GM23338 (cell line): ENCODE measurements at regions not wholly inside any gene's neighbourhood (a gene's known extent, or its start where the extent isn't known, plus 50 kb on each side); places are given as distances from the start of the nearest gene placed in this dataset.

Experiments
- ATAC-seq: fragments of 200-7000 bp; cut with Tn5 transposase; 3 replicates; pipeline ENCODE4 v1.9.1; 2020
- DNase-seq: peaks from one replicate; pipeline ENCODE4 v3.0.0-alpha.2; 2015; ENCODE audit warnings: low spot score
- H2AFZ ChIP-seq: fragments of 200-600 bp; sonication (generic); 2 replicates; pipeline ENCODE4 v1.8.0; 2016; ENCODE audit warnings: antibody characterized with exemption, mild to moderate bottlenecking, moderate library complexity
- H3F3A ChIP-seq: fragments of 200-600 bp; sonication (generic); replicated peaks from 2 replicates; pipeline ENCODE4 v1.8.0; 2017; ENCODE audit warnings: antibody characterized with exemption, mixed run types, low read depth
- H3K27ac ChIP-seq: fragments of 200-600 bp; sonication (generic); 2 replicates; pipeline ENCODE4 v1.6.1; 2016; ENCODE audit warnings: low read depth
- H3K27me3 ChIP-seq: fragments of 200-600 bp; sonication (generic); 2 replicates; pipeline ENCODE4 v1.8.0; 2016; ENCODE audit warnings: mild to moderate bottlenecking, mixed run types, moderate library complexity; ENCODE audit not compliant: insufficient read depth
- H3K36me3 ChIP-seq: fragments of 200-600 bp; sonication (generic); 2 replicates; pipeline ENCODE4 v1.8.0; 2016; ENCODE audit warnings: mild to moderate bottlenecking; ENCODE audit not compliant: insufficient read depth
- H3K4me1 ChIP-seq: fragments of 200-600 bp; sonication (generic); 2 replicates; pipeline ENCODE4 v1.8.0; 2016; ENCODE audit warnings: mild to moderate bottlenecking, moderate library complexity; ENCODE audit not compliant: insufficient read depth
- H3K4me2 ChIP-seq: fragments of 200-600 bp; sonication (generic); 2 replicates; pipeline ENCODE4 v1.7.1; 2017; ENCODE audit warnings: mixed run types
- H3K4me3 ChIP-seq: fragments of 200-600 bp; sonication (generic); 2 replicates; pipeline ENCODE4 v1.6.1; 2016; ENCODE audit warnings: mixed run types
- H3K79me2 ChIP-seq: fragments of 200-600 bp; sonication (generic); replicated peaks from 2 replicates; pipeline ENCODE4 v1.8.0; 2017; ENCODE audit warnings: mild to moderate bottlenecking; ENCODE audit not compliant: insufficient read depth
- H3K9me2 ChIP-seq: fragments of 200-600 bp; sonication (generic); 2 replicates; pipeline ENCODE4 v1.8.0; 2017; ENCODE audit not compliant: insufficient read depth
- H4K20me1 ChIP-seq: fragments of 200-600 bp; sonication (generic); replicated peaks from 2 replicates; pipeline ENCODE4 v1.8.0; 2017; ENCODE audit warnings: mild to moderate bottlenecking; ENCODE audit not compliant: insufficient read depth
- H3K27ac Mint-ChIP-seq: 2 replicates; pipeline ENCODE4 v1.8.0; 2020; ENCODE audit warnings: inconsistent platforms, mild to moderate bottlenecking, moderate library complexity, mixed read lengths
- H3K27me3 Mint-ChIP-seq: 3 replicates; pipeline ENCODE4 v1.8.0; 2022; ENCODE audit warnings: low read depth, mild to moderate bottlenecking, moderate library complexity, mixed read lengths, inconsistent platforms; ENCODE audit not compliant: insufficient read depth, poor library complexity
- H3K36me3 Mint-ChIP-seq: 3 replicates; pipeline ENCODE4 v1.8.0; 2021; ENCODE audit warnings: low read depth, mild to moderate bottlenecking, inconsistent platforms, moderate library complexity, mixed read lengths
- H3K4me1 Mint-ChIP-seq: 3 replicates; pipeline ENCODE4 v1.8.0; 2020; ENCODE audit warnings: mild to moderate bottlenecking, inconsistent platforms, mixed read lengths
- H3K4me3 Mint-ChIP-seq: 3 replicates; pipeline ENCODE4 v1.8.0; 2021; ENCODE audit warnings: moderate library complexity, mild to moderate bottlenecking, inconsistent platforms, mixed read lengths
- H3K9me3 Mint-ChIP-seq: 3 replicates; pipeline ENCODE4 v1.8.0; 2020; ENCODE audit warnings: moderate library complexity, mild to moderate bottlenecking, inconsistent platforms, mixed read lengths
- CTCF ChIP-seq, 2 experiments: fragments of 200-600 bp in 1 of 2; sonication (generic) in 1 of 2; conservative IDR thresholded peaks; 2 replicates each; pipeline versions ENCODE4 v1.5.1 to v1.6.1; 2016 to 2017; ENCODE audit warnings: antibody characterized with exemption in 2 of 2, low read depth in 2 of 2, mild to moderate bottlenecking in 2 of 2, moderate library complexity in 1 of 2
- EZH2phosphoT487 ChIP-seq: fragments of 200-600 bp; sonication (generic); IDR thresholded peaks from one replicate; pipeline ENCODE4 v1.8.1; 2018; ENCODE audit warnings: antibody characterized with exemption; ENCODE audit not compliant: unreplicated experiment
- JUNB ChIP-seq: IDR thresholded peaks from one replicate; pipeline ENCODE4 v1.6.1; 2016; ENCODE audit warnings: antibody characterized with exemption; ENCODE audit not compliant: unreplicated experiment
- NANOG ChIP-seq: IDR thresholded peaks from 2 replicates; pipeline ENCODE4 v1.6.1; 2016; ENCODE audit warnings: antibody characterized with exemption, borderline replicate concordance
- ZNF114 ChIP-seq: fragments of 250-450 bp; sonication (Bioruptor Pico); IDR thresholded peaks from 2 replicates; pipeline ENCODE4 v1.5.0; 2020; ENCODE audit warnings: mild to moderate bottlenecking, moderate library complexity
- TF ChIP-seq, protein P1 (sequence below): IDR thresholded peaks from one replicate; pipeline ENCODE4 v1.6.1; 2018; ENCODE audit warnings: antibody characterized with exemption; ENCODE audit not compliant: unreplicated experiment

DNA sequence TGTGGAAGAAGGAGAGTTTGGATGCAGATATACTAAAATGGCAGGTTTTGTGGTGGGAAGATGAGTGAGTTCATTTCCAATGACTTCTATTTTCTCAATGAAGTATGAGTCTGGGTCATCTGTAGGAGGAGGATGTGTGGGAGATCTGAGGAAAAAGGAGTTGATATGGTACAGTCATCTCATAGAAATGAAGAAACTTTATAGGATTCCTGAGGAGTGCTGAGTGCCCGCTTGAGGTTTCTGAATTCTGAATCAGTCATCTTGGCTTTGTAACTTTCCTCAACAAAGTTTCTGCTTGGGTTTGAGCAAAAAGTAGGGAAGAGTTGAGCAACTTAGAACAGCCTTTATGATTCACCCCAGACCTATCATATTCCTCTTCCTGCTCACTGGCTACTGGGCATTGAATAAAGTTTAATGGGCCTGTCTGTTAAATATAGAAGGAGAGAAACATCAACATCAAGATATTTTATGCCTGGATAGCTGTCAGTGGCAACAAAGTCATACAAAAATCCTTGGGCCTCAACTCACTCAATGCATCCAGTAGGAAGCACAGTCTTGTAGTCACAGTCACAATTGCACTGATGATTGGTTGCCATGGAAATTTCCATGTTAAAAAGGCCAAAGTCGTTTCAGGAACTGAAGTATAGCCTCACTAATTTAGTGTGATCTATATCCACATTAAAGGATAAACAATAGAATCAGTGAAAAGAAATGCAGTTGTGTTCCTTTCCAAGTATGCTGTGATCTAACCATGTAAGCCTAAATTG, 284.7 kb downstream of the DUSP6 start:
- Histone ChIP-seq H3K9me2 (peaks cover 8% of the 10 kb centered on the region; the same call in 1 of the 2 replicates), H4K20me1 (no peaks in the 10 kb centered on the region), H3K27me3 (no peaks in the 10 kb centered on the region), H3F3A (no peaks in the 10 kb centered on the region), H3K79me2 (no peaks in the 10 kb centered on the region), H2AFZ (no peak overlapping the region), H3K36me3 (no peaks in the 10 kb centered on the region), H3K4me1 (peaks cover 13% of the 10 kb centered on the region; the same call in 1 of the 2 replicates), H3K27ac (no peak overlapping the region), H3K4me2 (no peak overlapping the region), H3K4me3 (no peak overlapping the region)
- Mint-ChIP-seq H3K27me3 (no peaks in the 10 kb centered on the region), H3K36me3 (no peaks in the 10 kb centered on the region), H3K4me3 (no peak overlapping the region), H3K9me3 (no peaks in the 10 kb centered on the region), H3K27ac (no peak overlapping the region), H3K4me1 (peaks cover 6% of the 10 kb centered on the region)
- ATAC-seq, result no peak
- TF ChIP-seq EZH2phosphoT487 (no peak), CTCF (conservative IDR thresholded peaks at IDR 0.05; ENCODE audit: low read depth in 2 of 2) (no peak), NANOG (no peak), JUNB (no peak)
- TF ChIP-seq, protein P1, sequence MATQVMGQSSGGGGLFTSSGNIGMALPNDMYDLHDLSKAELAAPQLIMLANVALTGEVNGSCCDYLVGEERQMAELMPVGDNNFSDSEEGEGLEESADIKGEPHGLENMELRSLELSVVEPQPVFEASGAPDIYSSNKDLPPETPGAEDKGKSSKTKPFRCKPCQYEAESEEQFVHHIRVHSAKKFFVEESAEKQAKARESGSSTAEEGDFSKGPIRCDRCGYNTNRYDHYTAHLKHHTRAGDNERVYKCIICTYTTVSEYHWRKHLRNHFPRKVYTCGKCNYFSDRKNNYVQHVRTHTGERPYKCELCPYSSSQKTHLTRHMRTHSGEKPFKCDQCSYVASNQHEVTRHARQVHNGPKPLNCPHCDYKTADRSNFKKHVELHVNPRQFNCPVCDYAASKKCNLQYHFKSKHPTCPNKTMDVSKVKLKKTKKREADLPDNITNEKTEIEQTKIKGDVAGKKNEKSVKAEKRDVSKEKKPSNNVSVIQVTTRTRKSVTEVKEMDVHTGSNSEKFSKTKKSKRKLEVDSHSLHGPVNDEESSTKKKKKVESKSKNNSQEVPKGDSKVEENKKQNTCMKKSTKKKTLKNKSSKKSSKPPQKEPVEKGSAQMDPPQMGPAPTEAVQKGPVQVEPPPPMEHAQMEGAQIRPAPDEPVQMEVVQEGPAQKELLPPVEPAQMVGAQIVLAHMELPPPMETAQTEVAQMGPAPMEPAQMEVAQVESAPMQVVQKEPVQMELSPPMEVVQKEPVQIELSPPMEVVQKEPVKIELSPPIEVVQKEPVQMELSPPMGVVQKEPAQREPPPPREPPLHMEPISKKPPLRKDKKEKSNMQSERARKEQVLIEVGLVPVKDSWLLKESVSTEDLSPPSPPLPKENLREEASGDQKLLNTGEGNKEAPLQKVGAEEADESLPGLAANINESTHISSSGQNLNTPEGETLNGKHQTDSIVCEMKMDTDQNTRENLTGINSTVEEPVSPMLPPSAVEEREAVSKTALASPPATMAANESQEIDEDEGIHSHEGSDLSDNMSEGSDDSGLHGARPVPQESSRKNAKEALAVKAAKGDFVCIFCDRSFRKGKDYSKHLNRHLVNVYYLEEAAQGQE, result no peak
- DNase-seq, result no peak

GRCh38 chr12:89064780-89065179, 287.5 kb downstream of the DUSP6 start:
- no peak overlapping the region for H3K27ac ChIP-seq

More at GRCh38 chr12:89064780-89065179, 287.5 kb downstream of the DUSP6 start:
- ATAC-seq, result no peak
- Histone ChIP-seq H3K27me3 (no peaks in the 10 kb centered on the region), H3F3A (no peaks in the 10 kb centered on the region), H2AFZ (no peak overlapping the region), H3K9me2 (peaks cover 8% of the 10 kb centered on the region; the same call in 1 of the 2 replicates), H3K4me2 (no peak overlapping the region), H3K79me2 (no peaks in the 10 kb centered on the region), H4K20me1 (no peaks in the 10 kb centered on the region; the same call in 1 of the 2 replicates), H3K4me1 (no peaks in the 10 kb centered on the region), H3K4me3 (no peak overlapping the region), H3K36me3 (no peaks in the 10 kb centered on the region)
- H3K4me1 Mint-ChIP-seq, result peaks cover 5% of the 10 kb centered on the region; the same call in 2 of the 3 replicates
- H3K9me3 Mint-ChIP-seq, result no peaks in the 10 kb centered on the region
- TF ChIP-seq ZNF114 (CRISPR knock-in tag) (no peak), NANOG (no peak)
- no peak for DNase-seq
- no peak overlapping the region for H3K27ac Mint-ChIP-seq
- no peak overlapping the region for H3K4me3 Mint-ChIP-seq
- no peaks in the 10 kb centered on the region for H3K27me3 Mint-ChIP-seq
- H3K36me3 Mint-ChIP-seq, result no peaks in the 10 kb centered on the region
